Calu3 (cell line): ENCODE measurements at regions not wholly inside any gene's neighbourhood (a gene's known extent, or its start where the extent isn't known, plus 50 kb on each side); places are given as distances from the start of the nearest gene placed in this dataset.

Experiments
- BruUV-seq: library from RNA; stranded (reverse); fragments of 400-500 nt; replicated peaks from 2 replicates; lab custom pipeline; 2021; lab: Mats Ljungman, UMichigan
- CTCF ChIA-PET: fragments of 300-600 bp; sonication (Branson Sonifier 250); formaldehyde crosslinking; loops from one replicate; lab custom pipeline; 2022; ENCODE audit warnings: antibody characterized with exemption; lab: Charles Lee
- DNase-seq: peaks from one replicate; pipeline ENCODE4 v3.0.0; 2022
- H3K27ac Mint-ChIP-seq: one replicate; pipeline ENCODE4 v1.8.0; 2022; ENCODE audit warnings: mixed read lengths; ENCODE audit not compliant: unreplicated experiment
- H3K27me3 Mint-ChIP-seq: one replicate; pipeline ENCODE4 v1.8.0; 2022; ENCODE audit warnings: mixed read lengths; ENCODE audit not compliant: unreplicated experiment
- H3K36me3 Mint-ChIP-seq: one replicate; pipeline ENCODE4 v1.8.0; 2022; ENCODE audit warnings: mild to moderate bottlenecking, moderate library complexity, mixed read lengths; ENCODE audit not compliant: insufficient read depth, unreplicated experiment
- H3K4me1 Mint-ChIP-seq: one replicate; pipeline ENCODE4 v1.8.0; 2022; ENCODE audit warnings: mild to moderate bottlenecking, low read depth, mixed read lengths; ENCODE audit not compliant: unreplicated experiment
- H3K4me3 Mint-ChIP-seq: one replicate; pipeline ENCODE4 v1.8.0; 2022; ENCODE audit warnings: mild to moderate bottlenecking, low read depth, moderate library complexity, mixed read lengths; ENCODE audit not compliant: unreplicated experiment
- H3K9me3 Mint-ChIP-seq: one replicate; pipeline ENCODE4 v1.8.0; 2022; ENCODE audit warnings: low read depth, mixed read lengths; ENCODE audit not compliant: unreplicated experiment
- intact Hi-C: fragments of 100-400 bp; cut with micrococcal nuclease; formaldehyde crosslinking; loops from one replicate; pipeline ENCODE4 v1.10.0; 2022; ENCODE audit not compliant: unreplicated experiment
- TF ChIP-seq, protein P1 (sequence below): fragments of 200-600 bp; IDR thresholded peaks from one replicate; pipeline ENCODE4 v1.8.0; 2022; ENCODE audit warnings: antibody characterized with exemption; ENCODE audit not compliant: unreplicated experiment

DNA sequence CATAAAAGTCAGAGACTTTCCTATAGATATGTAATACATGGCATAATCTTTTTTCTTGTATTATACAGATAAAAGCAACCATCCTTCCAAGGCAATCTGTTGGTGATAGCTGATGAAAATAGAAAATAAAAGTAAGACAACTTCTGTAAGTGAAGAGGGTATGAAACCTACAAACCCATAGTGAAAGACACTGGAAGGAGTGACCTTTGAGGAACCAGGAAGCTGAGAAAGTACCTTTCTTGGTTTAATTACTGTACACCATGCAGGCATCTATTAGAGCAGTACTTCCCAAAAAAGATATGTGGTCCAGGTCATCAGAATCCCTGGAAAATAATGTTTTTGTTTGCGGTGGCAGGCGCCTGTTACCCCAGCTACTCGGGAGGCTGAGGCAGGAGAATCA, 906.6 kb upstream of the KLHL29 start:
- no peak for DNase-seq
- Mint-ChIP-seq H3K27ac (no peak overlapping the region), H3K4me3 (no peak overlapping the region), H3K27me3 (no peaks in the 10 kb centered on the region), H3K36me3 (no peaks in the 10 kb centered on the region), H3K9me3 (peaks cover 9% of the 10 kb centered on the region), H3K4me1 (no peaks in the 10 kb centered on the region)
- TF ChIP-seq, protein P1, sequence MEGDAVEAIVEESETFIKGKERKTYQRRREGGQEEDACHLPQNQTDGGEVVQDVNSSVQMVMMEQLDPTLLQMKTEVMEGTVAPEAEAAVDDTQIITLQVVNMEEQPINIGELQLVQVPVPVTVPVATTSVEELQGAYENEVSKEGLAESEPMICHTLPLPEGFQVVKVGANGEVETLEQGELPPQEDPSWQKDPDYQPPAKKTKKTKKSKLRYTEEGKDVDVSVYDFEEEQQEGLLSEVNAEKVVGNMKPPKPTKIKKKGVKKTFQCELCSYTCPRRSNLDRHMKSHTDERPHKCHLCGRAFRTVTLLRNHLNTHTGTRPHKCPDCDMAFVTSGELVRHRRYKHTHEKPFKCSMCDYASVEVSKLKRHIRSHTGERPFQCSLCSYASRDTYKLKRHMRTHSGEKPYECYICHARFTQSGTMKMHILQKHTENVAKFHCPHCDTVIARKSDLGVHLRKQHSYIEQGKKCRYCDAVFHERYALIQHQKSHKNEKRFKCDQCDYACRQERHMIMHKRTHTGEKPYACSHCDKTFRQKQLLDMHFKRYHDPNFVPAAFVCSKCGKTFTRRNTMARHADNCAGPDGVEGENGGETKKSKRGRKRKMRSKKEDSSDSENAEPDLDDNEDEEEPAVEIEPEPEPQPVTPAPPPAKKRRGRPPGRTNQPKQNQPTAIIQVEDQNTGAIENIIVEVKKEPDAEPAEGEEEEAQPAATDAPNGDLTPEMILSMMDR = no peak
- intact Hi-C loops = no loop called here
- BruUV-seq = no TSS peak
- CTCF ChIA-PET = interaction anchor here (0.6 kb wide), 1 partner anchor 221 kb away, joined by 3 read pairs; no protein-coding TSS in a partner anchor

DNA sequence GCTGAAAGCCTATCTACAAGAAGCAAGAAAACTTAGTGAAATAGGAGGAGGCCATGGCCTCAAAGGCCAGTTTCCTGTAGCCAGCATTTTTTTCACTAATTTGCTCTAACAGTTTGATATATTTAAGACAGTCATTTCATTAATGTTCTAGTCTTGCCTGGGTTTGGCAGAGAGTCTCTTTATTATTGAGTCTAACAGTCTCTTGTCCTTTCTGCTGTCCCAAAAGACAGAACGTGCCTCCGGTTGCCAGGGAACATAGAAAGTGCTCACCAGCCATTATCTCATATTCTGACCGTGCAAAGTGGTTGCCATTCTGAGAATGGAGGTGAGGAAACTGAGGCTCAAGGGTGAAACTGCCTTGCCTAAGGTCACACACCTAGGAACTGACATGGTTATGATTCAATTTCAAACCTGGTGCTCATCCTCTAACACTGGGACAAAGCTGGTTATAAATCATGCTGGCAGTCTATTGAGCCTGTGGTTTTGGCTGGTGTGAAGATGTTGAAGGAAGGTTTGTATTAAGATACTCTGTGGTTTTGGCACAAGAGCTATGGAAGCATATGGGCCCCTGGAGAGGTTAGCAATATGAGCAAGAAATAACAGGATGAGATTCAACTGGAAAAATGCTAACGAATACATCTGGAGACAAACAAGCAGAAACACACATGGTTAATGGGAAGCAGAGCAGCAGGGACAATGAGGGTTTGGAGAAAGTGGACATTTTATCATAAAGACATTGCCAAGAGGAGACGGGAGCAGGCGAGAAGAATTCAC, 903.3 kb upstream of the KLHL29 start:
- BruUV-seq = no TSS peak
- no peaks in the 10 kb centered on the region for H3K4me1 Mint-ChIP-seq
- no peak for DNase-seq
- intact Hi-C loops = no loop called here
- CTCF ChIA-PET = no interaction called here
- no peak overlapping the region for H3K4me3 Mint-ChIP-seq
- H3K9me3 Mint-ChIP-seq = peaks cover 3% of the 10 kb centered on the region
- TF ChIP-seq, protein P1 = no peak
- no peaks in the 10 kb centered on the region for H3K27me3 Mint-ChIP-seq
- H3K27ac Mint-ChIP-seq = no peak overlapping the region
- no peaks in the 10 kb centered on the region for H3K36me3 Mint-ChIP-seq

DNA sequence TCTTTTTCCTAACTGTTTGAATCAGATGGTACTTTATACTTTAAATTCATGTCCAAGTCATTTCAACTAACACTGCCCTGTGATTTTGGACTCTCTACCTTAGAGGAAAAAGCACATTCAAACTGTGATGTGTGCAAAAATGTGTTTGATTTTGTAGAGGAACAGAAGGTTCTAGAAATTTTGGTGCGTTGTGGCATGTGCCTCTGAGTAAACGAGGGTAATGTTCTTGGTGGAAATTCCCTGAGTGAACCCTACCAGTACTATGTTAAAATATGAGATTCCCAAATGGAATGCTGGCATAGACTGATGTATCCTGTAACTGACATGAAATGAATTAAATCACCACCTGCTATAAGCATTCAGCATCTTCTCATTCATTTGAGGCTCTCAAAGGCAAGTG, 901.9 kb upstream of the KLHL29 start:
- no peak for DNase-seq
- H3K4me1 Mint-ChIP-seq = no peaks in the 10 kb centered on the region
- H3K9me3 Mint-ChIP-seq = peaks cover 3% of the 10 kb centered on the region
- H3K4me3 Mint-ChIP-seq = no peak overlapping the region
- CTCF ChIA-PET = no interaction called here
- H3K27me3 Mint-ChIP-seq = no peaks in the 10 kb centered on the region
- TF ChIP-seq, protein P1 = no peak
- BruUV-seq = no TSS peak
- no peak overlapping the region for H3K27ac Mint-ChIP-seq
- H3K36me3 Mint-ChIP-seq = no peaks in the 10 kb centered on the region
- intact Hi-C loops = no loop called here

DNA sequence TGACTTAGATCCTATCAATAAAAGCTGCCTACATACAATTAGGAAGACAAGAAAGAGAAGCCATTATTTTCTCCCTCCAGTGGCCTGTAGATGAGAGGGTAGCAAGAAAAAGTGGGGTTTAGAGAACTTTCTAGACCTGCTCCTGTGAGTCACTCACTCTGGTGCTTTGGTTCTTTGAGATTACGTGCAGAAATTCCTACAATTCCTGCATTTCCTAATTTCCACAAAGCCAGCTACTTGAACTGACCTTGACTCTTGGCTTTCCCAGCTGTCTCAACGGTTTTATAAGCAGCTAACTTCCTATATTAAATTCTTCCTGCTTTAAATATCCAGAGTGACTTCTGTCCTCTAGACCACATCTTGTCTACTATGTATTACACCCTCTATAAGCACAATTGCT, 899.5 kb upstream of the KLHL29 start:
- Mint-ChIP-seq H3K4me3 (no peak overlapping the region), H3K27ac (no peak overlapping the region), H3K9me3 (peaks cover 3% of the 10 kb centered on the region), H3K27me3 (no peaks in the 10 kb centered on the region), H3K36me3 (no peaks in the 10 kb centered on the region), H3K4me1 (no peaks in the 10 kb centered on the region)
- no peak for DNase-seq
- CTCF ChIA-PET = no interaction called here
- no TSS peak for BruUV-seq
- TF ChIP-seq, protein P1 = no peak
- intact Hi-C loops = no loop called here
